ENCODE measurements at regions not wholly inside any gene's neighbourhood (a gene's known extent, or its start where the extent isn't known, plus 50 kb on each side); places are given as distances from the start of the nearest gene placed in this dataset.

DNA sequence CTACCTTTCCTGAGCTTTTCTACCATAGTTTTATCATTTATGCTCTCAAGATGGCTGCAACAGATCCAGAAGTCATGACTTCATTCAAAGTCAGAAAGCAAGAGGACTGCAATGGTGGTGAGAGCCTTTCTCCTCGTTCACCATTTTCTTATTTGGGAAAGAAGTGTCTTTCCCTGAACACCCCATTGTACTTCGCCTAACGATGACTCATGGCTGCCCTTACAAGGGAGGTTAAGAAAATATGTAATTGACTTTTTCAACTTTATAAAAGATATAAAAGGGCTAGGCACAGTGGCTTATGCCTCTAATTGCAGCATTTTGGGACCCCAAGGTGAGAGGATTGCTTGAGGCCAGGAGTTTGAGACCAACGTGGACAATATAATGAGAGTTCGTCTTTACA lies 541.7 kb downstream of the METTL15 start:
- TF ChIP-seq EZH2phosphoT487 (IDR thresholded peaks at IDR 0.05; ENCODE audit: insufficient read depth, low read depth) = no peak
- TF ChIP-seq EZH2 (IDR thresholded peaks at IDR 0.05; ENCODE audit: insufficient read depth, poor library complexity, severe bottlenecking) = no peak
